Skeletal muscle tissue (tissue), 3 donors: ENCODE measurements at regions not wholly inside any gene's neighbourhood (a gene's known extent, or its start where the extent isn't known, plus 50 kb on each side); places are given as distances from the start of the nearest gene placed in this dataset.

Experiments used
- H3K27ac ChIP-seq: one replicate; pipeline ENCODE4 v1.7.0; 2013; ENCODE audit warnings: mild to moderate bottlenecking, low read depth, low read length, inconsistent platforms
- H3K27me3 ChIP-seq, 3 donors: one replicate each; pipeline ENCODE4 v1.7.0; 2013; ENCODE audit warnings: low read length in 3 of 3; ENCODE audit not compliant: control insufficient read depth in 3 of 3, insufficient read depth in 3 of 3
- H3K36me3 ChIP-seq, 3 donors: one replicate each; pipeline ENCODE4 v1.7.0; 2013; ENCODE audit warnings: low read length in 3 of 3; ENCODE audit not compliant: control insufficient read depth in 3 of 3, insufficient read depth in 3 of 3
- H3K4me1 ChIP-seq, 3 donors: one replicate each; pipeline ENCODE4 v1.7.0; 2013; ENCODE audit warnings: low read length in 3 of 3, mild to moderate bottlenecking in 3 of 3; ENCODE audit not compliant: control insufficient read depth in 3 of 3, insufficient read depth in 3 of 3
- H3K4me3 ChIP-seq, 3 donors: one replicate each; pipeline ENCODE4 v1.7.0; 2013; ENCODE audit warnings: low read length in 3 of 3
- H3K9ac ChIP-seq, 3 donors: one replicate each; pipeline ENCODE4 v1.7.0; 2013; ENCODE audit warnings: low read length in 3 of 3, mild to moderate bottlenecking in 3 of 3, moderate library complexity in 2 of 3, low read depth in 1 of 3
- H3K9me3 ChIP-seq, 3 donors: one replicate each; pipeline ENCODE4 v1.7.0; 2013; ENCODE audit warnings: low read length in 3 of 3; ENCODE audit not compliant: control insufficient read depth in 3 of 3
- donor health status: Osteomylitis.

GRCh38 chr22:22111983-22112382, 129.4 kb upstream of the TOP3B start:
- no peak overlapping the region for H3K9ac ChIP-seq
- H3K4me1 ChIP-seq: no peaks in the 10 kb centered on the region

GRCh38 chr22:22111267-22111751, 128.7 kb upstream of the TOP3B start:
- no peaks in the 10 kb centered on the region for H3K27me3 ChIP-seq
- no peak overlapping the region for H3K9ac ChIP-seq
- no peaks in the 10 kb centered on the region for H3K4me1 ChIP-seq
- no peaks in the 10 kb centered on the region for H3K36me3 ChIP-seq
- H3K4me3 ChIP-seq: no peak overlapping the region
- H3K9me3 ChIP-seq: no peaks in the 10 kb centered on the region
- no peak overlapping the region for H3K27ac ChIP-seq

More at GRCh38 chr22:22111983-22112382, 129.4 kb upstream of the TOP3B start:
- H3K9me3 ChIP-seq: no peaks in the 10 kb centered on the region
- no peaks in the 10 kb centered on the region for H3K36me3 ChIP-seq
- no peak overlapping the region for H3K27ac ChIP-seq
- H3K4me3 ChIP-seq: no peak overlapping the region
- no peaks in the 10 kb centered on the region for H3K27me3 ChIP-seq

DNA sequence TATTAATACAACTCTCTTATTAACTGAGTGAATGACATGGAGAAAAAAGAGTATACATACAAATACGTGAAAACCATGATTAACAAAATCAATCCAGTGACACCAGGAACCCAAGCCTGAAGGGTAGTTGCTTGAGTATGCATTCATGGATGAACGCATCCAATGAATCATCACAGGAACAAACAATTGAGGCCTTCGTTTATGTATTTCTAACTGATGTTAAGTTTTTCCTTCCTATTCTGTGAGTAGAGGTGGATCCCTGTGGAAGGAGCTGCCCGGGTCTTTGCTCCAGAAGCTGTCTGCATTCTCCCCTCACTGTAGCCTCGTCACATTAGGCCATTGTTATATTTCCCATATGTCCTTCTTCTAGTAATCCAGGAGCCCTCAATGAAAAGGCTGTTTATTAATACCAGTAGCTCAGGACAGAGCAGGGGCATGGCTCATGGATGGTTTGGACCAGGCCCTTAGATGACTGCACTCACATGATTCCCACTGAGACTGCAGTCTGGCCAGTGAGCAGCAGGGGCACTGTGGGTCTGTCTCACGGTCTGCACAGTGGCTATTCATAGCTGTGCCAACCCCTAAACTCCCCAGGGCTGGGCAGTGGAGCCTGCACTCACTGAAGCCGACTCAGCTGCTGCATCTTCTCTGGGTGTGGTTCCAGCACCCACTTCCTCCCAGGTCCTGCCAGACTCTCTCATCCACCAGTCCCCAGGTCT, 128.1 kb upstream of the TOP3B start:
- Histone ChIP-seq H3K27me3 (no peaks in the 10 kb centered on the region), H3K9me3 (no peaks in the 10 kb centered on the region), H3K27ac (no peak overlapping the region), H3K36me3 (no peaks in the 10 kb centered on the region), H3K9ac (no peak overlapping the region), H3K4me3 (no peak overlapping the region), H3K4me1 (no peaks in the 10 kb centered on the region)

GRCh38 chr22:22109693-22110466, 127.3 kb upstream of the TOP3B start:
- H3K27me3 ChIP-seq: no peaks in the 10 kb centered on the region
- no peaks in the 10 kb centered on the region for H3K4me1 ChIP-seq
- H3K36me3 ChIP-seq: no peaks in the 10 kb centered on the region
- H3K4me3 ChIP-seq: no peak overlapping the region
- no peak overlapping the region for H3K27ac ChIP-seq
- H3K9ac ChIP-seq: no peak overlapping the region
- H3K9me3 ChIP-seq: no peaks in the 10 kb centered on the region

GRCh38 chr22:22106855-22107254, 124.3 kb upstream of the TOP3B start:
- H3K9ac ChIP-seq: no peak overlapping the region
- no peaks in the 10 kb centered on the region for H3K9me3 ChIP-seq
- H3K4me1 ChIP-seq: no peaks in the 10 kb centered on the region
- H3K36me3 ChIP-seq: no peaks in the 10 kb centered on the region
- H3K27ac ChIP-seq: no peak overlapping the region
- peaks cover 0 to 3% (median 0%) of the 10 kb centered on the region in 3 donors for H3K27me3 ChIP-seq
- no peak overlapping the region for H3K4me3 ChIP-seq

DNA sequence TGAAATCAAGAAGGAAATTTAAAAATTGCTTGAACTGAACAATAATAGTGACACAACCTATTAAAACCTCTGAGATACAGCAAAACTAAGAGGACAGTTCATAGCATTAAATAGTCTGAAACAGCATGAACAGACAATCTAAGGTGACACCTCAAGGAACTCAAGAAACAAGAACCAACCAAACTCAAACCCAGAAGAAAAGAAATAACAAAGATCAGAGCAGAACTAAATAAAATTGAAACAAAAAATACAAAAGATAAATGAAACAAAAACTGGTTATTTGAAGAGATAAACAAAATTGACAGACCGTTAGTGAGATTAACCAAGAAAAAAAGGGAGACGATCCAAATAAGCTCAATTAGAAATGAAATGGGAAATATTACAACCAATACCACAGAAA, 122.8 kb upstream of the TOP3B start:
- H3K9ac ChIP-seq: no peak overlapping the region
- no peak overlapping the region for H3K4me3 ChIP-seq
- H3K27me3 ChIP-seq: peaks cover 0 to 3% (median 0%) of the 10 kb centered on the region in 3 donors
- no peaks in the 10 kb centered on the region for H3K36me3 ChIP-seq
- H3K4me1 ChIP-seq: no peaks in the 10 kb centered on the region
- no peaks in the 10 kb centered on the region for H3K9me3 ChIP-seq
- no peak overlapping the region for H3K27ac ChIP-seq

DNA sequence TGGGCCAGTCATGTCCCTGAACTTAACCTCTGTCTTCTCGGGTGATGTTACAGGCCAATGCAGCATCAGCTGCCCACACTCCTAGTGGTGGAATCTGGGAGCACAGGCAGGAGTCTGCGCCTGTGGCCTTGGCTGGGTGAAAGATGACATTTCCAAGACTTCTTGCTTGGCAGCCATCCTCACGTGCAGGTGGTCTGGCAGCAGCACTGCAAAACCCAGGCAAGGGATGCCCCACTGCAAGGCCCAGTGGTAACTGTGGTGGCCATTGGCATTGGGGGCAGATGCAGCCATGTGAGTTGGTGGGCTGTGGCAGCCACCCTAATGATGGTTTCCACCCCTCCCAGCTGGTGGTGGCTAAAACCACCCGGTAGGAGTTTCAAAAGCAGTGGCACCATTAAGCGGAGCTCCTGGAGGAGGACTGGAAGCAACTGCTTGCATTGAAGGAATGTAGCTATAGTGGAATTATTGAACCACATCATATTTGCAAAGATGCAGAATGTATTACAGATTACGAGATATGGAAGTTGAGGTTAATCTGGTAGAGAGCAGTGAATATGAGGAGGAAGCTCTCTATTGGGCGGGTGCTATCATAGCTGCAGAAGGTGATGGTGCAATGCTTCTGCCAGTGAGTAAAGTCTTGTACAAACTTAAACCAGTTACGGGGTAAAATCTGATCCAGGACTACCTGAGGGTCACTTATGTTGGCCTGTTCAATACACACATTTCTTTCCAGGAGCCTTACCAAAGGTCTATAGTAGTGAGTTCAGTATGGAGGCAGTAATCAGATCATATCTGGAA, 120.7 kb upstream of the TOP3B start:
- H3K4me3 ChIP-seq: no peak overlapping the region
- H3K36me3 ChIP-seq: no peaks in the 10 kb centered on the region
- no peaks in the 10 kb centered on the region for H3K4me1 ChIP-seq
- no peaks in the 10 kb centered on the region for H3K9me3 ChIP-seq
- H3K27ac ChIP-seq: no peak overlapping the region
- H3K9ac ChIP-seq: no peak overlapping the region
- peaks cover 0 to 7% (median 0%) of the 10 kb centered on the region in 3 donors for H3K27me3 ChIP-seq

GRCh38 chr22:22099833-22100812, 117.5 kb upstream of the TOP3B start:
- no peak overlapping the region for H3K4me3 ChIP-seq
- H3K36me3 ChIP-seq: no peaks in the 10 kb centered on the region
- no peak overlapping the region for H3K9ac ChIP-seq
- peaks cover 0 to 16% (median 2%) of the 10 kb centered on the region in 3 donors for H3K27me3 ChIP-seq
- H3K9me3 ChIP-seq: no peaks in the 10 kb centered on the region
- H3K27ac ChIP-seq: no peak overlapping the region
- H3K4me1 ChIP-seq: no peaks in the 10 kb centered on the region

- Histone ChIP-seq H3K4me1 (no peaks in the 10 kb centered on the region), H3K9ac (no peak overlapping the region), H3K9me3 (no peaks in the 10 kb centered on the region), H3K27me3 (peaks cover 3 to 20% (median 10%) of the 10 kb centered on the region in 3 donors), H3K27ac (no peak overlapping the region), H3K36me3 (no peaks in the 10 kb centered on the region), H3K4me3 (no peak overlapping the region)
These were observed 116.6 kb upstream of the TOP3B start for GRCh38 chr22:22099194-22099486.
